ENCODE measurements at regions not wholly inside any gene's neighbourhood (a gene's known extent, or its start where the extent isn't known, plus 50 kb on each side); places are given as distances from the start of the nearest gene placed in this dataset.
A peak's percentile ranks its signal among the peaks of the same experiment; 100 is the strongest.

DNA sequence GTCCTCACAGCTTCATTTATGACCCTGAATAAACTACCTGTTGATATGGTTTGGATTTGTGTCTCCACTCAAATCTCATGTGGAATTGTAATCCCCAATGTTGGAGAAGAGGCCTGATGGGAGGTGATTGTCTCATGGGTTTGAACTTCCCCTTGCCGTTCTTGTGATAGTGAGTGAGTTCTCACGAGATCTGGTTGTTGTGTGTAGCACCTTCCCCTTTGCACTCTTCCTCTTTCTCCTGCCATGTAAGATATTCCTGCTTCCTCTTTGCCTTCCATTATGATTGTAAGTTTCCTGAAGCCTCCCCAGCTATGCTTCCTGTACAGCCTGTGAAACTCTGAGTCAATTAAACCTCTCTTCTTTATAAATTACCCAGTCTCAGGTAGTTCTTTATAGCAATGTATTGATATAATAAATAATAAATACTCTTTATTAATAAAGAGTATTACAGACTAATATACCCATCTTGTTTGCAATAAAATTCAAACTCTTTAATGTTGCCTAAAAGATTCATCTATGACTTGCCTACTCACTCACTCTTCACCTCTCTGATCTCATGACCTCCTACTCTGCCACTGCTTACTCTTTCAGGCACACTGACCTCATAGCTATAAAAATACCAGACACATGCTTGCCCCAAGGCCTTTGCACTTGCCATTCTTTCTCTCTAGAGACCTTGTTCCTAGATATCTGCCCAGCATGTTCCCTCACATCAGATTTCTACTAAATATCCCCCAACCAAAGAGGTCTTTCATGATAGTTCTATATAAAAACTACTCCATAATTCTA lies 256.4 kb upstream of the MARCKS start:
- no peak for FAIRE-seq
- no peak for DNase-seq (ENCODE audit: insufficient read length, low spot score)

DNA sequence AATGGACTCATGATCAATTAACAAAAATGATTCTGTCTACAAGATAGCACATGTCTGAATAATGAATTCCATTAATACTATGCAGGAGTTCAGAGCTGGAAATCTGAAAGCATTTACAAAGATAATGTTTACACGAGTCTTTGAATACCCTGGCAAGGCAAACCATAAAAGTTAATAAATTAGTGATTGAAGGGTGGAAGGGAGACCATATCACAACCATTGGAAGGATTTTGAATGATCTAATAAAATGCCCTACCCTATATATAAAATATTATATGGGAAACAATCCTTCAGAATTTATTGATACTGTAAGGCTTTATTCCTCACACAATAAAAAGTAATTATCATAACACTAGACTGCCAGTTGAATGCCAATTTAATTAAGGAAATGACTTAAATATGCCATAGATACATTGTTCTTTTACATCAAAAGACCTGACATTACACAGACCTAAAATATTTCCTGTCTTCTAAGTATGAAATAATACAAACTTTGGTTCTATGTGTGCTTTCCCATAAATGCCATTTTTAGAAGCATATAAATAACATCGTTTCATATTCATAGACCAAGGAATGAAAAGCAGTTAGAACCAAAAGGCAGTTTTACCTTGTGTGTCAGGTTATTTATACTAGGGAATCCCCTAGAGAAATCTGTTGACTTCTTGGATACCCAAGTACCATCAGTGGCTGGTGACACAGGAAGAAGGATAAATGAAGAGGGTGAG lies 249.2 kb upstream of the MARCKS start:
- DNase-seq (ENCODE audit: insufficient read length, low spot score) (no peak), FAIRE-seq (no peak)

DNA sequence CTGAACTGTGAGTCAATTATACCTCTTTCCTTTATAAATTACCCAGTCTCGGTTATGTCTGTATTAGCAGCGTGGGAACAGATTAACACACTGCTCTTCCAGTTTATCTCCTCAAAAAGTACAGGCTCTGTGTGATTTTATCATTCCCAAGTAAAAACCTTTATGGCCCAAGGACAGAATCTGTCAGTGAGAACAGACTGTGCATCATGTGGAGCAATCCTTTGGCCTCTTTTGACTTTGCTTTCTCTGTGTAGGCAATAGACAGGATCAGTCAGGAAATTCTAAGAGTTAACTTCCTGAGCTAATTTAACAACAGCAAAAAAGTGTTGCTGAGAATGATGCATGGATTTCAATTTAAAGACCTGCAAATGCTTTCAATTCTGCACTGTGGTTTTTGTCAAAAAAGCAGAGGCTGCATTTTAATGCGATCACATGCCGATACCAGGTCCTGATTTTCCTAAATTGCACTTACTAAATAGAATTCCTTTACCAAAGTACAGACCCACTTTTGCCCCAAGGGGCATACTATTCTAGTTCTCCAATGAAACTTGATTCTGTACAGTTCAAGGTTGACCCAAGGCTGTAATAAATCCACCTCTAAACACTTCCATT lies 246.7 kb upstream of the MARCKS start:
- DNase-seq (ENCODE audit: insufficient read length, low spot score), result no peak
- FAIRE-seq, result no peak

DNA sequence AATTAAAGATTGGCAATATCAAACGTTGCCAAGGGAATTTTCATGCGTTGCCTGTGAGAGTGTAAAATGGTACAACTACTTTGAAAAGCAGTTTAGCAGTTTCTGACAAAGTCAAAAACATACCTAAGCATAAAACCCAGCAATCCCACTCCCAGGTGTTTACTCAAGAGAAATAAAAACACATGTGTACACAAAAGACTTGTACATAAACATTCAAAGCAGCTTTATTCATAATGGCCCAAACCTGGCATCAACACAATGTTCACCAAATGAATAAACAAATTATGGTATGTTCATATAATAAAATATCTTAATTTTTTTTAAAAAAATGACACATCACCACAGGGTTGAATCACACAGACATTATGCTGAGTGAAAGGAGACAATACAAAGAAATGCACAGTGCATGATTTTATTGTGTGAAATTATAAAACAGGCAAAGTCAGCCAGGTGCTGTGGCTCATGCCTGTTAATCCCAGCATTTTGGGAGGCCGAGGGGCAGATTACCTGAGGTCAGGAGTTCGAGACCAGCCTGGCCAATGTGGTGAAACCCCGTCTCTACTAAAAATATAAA lies 240.4 kb upstream of the MARCKS start:
- DNase-seq (ENCODE audit: insufficient read length, low spot score) (no peak), FAIRE-seq (no peak)

DNA sequence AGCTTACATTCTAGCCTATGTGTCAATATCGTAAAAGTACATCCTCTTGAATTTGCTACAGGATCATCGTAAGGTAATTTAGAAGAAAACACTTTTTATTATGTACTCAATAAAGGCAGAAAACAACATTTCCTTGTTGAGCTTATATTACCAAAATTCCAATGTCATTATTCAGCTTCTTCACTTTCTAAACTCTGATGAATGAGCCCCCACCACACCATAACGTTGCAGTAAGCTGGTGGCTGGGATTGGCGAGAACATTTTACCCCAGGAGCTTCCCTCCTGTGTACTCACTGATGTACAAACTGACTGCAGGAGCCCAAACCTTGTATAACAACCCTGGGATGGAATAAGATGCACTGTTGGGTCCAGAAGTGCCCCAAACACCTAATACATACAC lies 238.1 kb upstream of the MARCKS start:
- FAIRE-seq, result no peak
- no peak for DNase-seq (ENCODE audit: insufficient read length, low spot score)

DNA sequence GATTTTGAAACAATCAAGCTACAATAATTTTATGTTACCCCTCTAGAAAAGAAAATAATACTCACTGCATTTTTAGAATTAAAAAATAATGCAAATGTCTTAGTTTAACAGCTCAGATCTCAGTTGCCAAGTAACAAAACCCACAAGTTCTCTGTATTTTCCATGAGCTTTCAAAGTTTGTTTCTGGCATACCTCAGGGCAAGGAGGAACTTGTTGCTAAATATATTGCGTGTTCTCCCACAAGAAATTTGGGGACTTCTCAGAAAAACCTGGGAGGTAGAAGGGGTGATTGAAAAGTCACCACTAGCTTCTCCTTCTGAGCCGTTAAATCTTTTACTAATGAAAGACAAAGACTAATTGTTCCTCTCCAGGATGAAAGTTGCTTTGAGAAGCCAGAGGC lies 236.8 kb upstream of the MARCKS start:
- DNase-seq (ENCODE audit: insufficient read length, low spot score) (no peak), FAIRE-seq (no peak)

DNA sequence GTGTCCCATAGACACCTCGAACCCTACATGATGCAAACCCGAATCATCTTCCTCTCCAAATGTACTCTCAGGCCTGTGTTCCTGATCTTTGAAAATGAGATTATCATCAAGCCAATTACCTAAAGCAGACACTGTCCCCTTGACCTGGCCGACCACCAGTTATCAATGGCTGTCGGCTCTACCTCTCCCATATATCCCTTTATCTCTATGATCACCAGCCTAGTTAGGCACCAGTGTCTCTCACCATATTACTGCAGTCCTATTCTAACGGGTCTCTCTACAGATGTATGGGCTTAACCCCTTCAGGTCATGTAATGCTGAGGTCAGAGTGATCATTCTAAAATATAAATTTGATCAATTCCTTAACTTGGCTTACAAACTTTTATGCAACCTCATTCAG lies 234.9 kb upstream of the MARCKS start:
- FAIRE-seq, result no peak
- no peak for DNase-seq (ENCODE audit: insufficient read length, low spot score)

DNA sequence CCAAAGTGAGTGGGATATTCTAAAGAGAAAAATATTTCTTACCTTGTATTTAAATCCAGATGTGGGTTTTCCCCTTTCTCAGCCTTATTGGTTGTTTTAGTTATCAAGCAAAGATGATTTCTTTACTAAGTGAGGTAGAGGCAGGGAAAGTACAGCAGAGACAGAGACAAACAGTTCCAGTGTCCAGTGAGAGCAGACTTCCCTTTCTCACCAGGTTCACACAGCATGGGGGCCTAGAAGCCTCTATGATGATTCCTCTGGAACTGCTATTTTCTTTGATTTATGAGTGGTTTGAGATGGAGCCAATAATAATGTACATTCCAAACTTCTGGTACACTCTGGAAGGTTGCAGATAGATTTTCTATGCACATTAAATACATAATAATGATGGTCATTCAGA lies 234.0 kb upstream of the MARCKS start:
- DNase-seq (ENCODE audit: insufficient read length, low spot score) (no peak), FAIRE-seq (no peak)

DNA sequence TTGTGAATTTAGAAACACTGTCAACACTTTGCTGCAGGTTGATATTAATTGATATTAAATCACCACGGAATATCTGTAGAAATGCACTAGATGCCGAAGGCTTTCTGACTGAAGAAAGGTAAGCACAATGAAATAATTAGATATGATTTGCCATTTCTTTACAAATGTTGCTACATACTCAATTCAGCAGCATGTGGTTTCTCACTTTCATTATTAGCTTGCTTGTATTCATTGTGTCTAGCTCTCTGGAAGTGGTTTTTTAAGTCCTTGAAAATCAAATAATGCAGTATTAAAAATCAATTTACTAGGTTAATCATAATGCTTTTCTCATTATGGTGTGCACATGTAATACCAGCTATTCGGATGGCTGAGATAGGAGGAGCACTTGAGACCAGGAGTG lies 231.3 kb upstream of the MARCKS start:
- DNase-seq (ENCODE audit: insufficient read length, low spot score) (no peak), FAIRE-seq (no peak)

DNA sequence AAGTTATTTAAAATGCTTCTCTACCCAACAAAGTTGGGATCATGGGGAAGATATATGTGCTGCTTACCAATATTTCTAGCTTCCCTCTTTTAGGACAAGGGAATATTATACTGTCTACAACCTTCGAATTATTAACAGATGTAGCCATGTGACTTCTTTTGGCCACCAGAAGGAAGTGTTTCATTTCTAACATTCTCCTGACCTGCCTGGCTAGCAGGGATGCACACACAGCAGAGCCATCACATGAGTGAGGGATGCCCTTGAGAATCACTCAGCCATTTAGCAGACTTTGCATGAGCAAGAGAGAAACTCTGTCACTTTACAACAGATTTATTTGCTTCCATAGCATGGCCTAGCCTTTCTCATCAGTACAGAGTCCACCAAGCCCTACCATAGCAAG lies 230.7 kb upstream of the MARCKS start:
- DNase-seq (ENCODE audit: insufficient read length, low spot score) (no peak), FAIRE-seq (peak; percentile 97)

DNA sequence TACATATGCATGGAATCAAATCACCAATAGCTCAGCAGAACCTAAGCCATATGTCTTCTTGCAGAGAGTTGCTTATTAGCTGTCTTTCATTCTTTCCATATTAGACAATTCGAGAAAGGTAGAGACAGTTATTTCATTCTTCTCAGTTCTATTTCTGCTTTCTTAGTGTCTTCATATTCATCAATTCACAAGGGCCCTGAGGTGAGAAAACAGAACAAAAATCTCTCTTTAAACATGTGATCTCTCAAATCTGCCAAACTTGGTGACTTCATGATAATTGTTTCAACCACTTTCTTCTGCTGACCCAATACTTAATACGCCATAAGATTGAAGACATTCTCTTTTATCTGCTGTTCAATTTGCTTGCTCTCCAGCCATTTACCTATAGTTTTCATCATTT lies 229.7 kb upstream of the MARCKS start:
- FAIRE-seq (peak; percentile 96), DNase-seq (ENCODE audit: insufficient read length, low spot score) (no peak)

DNA sequence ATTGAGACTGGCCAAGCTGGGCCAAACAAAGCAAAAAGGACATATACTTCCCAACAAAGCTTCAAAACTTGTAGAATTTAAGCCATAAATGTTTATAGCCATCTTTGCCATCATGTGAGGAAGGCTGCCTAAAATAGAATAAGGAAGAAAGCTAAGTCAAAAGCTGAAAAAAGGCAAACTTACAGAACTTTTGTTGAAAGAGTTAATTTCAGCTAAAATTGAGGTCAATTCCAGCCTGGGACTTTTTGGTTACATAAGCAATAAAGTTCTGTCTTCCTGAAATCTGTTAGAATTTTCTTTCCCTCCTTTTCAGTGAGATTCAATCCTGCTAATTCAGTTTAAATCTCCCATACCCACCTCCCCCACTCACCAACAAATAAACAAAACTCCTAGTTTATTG lies 227.9 kb upstream of the MARCKS start:
- no peak for DNase-seq (ENCODE audit: insufficient read length, low spot score)
- no peak for FAIRE-seq

DNA sequence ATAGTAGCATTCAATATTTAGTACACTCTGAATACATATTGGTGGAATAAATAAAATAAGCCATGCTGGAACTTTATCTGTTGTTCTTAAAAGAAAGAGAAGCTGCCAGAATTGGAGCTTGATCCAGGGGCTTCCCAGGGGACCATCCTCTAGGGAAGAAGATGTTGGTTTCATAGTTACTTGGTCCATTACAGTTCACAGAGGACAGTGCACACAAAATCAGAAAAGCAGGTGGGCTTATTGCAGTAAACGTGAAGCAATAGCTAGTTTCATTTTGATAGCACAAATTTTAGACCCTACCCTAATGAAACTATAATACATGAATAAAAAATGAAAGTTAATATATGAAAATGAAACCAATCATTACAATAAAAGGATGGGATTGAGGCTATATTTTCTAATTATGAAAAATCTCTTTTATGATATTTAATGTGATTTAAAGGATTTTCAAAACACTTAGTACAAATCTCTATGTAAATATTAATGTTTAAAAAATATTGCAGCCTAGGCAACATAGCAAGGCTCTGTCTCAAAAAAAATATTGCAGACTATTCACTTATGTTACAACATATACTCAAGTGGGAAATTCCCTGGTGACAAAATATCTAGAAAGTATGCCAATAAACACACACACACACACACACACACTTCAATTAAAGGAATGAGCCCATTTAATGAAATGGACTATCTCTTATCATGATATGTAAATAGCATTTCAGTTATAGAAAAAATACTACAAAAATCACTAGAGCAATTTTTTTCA lies 227.0 kb upstream of the MARCKS start:
- DNase-seq (ENCODE audit: insufficient read length, low spot score) (no peak), FAIRE-seq (peak; percentile 83)

DNA sequence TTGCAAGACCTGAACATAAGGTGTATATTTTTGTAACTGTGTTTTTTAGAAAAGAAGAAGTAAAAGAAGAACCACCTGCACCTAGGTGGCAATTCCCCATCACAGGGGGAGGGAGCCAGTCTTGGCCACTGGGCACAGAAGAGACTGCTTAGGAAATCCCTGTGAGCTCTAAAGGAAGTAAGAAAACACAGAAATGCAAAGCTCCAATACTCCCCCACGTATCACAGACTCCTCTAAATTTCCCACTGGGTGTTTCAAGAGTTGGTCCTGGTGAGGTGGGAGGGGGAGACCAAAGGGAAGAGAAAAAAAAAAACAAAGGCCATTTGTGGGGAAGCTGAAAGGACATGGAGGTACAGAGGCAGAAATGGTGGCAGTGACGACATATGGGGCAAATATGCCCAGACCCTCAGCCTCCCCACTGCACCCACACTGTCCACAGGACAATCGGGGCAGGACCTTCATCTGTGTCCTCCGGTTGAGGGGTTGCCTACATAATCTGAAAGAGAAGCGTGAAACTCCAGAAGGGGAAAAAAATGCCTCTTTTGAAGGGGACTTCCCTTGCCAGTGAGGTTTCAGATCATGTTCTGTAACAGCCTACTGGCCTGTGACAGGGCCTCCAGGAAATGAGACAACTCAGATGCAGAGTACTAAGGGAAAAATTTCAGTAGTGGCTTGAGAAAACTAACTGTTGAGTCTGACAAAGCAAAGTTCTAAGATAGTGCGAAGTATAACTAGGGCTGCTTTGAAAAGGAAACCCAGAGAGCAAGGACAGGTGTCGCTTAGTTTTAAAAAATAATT lies 226.2 kb upstream of the MARCKS start:
- FAIRE-seq (peak; percentile 100), DNase-seq (ENCODE audit: insufficient read length, low spot score) (peak; percentile 12)

DNA sequence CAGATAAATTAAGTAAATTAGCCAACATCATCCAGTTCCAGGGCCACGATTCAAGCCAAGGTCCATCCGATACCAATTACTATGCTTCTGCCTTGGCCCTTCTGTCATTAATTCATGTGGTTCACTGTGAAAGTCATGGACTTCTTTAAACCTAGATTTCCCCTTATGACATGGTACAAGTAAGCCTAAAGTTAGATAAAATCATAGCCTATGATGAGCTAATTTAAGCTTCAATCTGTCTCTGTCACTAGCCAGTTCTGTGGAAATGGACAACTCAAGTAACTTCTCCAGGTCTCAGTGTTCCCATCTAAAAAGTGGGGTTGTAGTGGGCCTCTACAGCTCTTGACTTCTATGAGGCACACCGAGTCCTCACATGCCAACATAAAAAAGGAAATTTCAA lies 225.5 kb upstream of the MARCKS start:
- no peak for FAIRE-seq
- DNase-seq (ENCODE audit: insufficient read length, low spot score), result no peak

DNA sequence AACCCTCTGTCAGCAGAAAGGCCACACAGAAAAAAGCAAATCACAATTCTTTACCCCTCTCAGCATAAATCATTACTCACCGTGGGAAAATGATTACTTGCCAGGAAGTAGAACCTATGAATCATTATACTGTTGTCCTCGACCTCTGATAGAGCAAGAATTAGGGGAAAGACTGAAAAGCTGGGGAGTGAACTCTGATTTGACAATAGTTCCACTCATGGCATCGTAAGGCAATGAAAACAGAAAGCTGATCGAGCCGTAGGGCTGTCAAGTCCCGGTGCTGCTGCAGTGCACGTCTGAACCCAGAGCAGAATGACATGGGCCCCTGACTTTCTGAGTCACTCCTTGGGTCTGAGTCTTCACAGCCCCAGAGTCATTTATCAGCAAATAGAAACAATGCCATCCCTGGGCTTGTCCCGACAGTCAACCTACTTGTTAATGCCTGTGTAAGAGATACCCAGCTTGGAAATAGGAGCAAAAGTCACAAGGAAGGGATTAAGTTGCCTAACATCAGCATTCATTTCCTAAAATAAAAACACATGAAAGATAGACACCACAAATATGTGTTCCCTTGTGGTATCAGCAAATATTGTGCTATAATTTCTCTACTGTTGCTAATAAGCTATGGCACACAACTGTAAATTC lies 224.8 kb upstream of the MARCKS start:
- FAIRE-seq, result peak; percentile 100
- DNase-seq (ENCODE audit: insufficient read length, low spot score), result no peak

DNA sequence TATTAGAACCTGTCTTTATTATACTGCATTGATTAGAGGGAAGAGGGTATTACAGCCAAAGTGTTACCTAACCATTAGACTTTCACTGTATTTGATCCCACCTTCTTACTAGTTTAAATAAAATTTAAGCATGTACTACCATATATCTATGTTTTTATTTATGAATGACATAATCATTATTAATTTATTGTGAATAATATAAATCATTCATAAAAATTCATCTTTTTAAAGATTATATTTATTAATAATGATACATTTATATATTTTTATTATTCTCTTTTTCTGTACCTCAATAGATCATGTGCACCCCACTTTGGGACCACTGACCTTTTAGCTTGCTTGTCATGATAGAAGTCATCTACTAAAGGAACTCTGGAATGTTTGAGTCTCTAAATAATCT lies 223.5 kb upstream of the MARCKS start:
- DNase-seq (ENCODE audit: insufficient read length, low spot score) (no peak), FAIRE-seq (peak; percentile 26)

DNA sequence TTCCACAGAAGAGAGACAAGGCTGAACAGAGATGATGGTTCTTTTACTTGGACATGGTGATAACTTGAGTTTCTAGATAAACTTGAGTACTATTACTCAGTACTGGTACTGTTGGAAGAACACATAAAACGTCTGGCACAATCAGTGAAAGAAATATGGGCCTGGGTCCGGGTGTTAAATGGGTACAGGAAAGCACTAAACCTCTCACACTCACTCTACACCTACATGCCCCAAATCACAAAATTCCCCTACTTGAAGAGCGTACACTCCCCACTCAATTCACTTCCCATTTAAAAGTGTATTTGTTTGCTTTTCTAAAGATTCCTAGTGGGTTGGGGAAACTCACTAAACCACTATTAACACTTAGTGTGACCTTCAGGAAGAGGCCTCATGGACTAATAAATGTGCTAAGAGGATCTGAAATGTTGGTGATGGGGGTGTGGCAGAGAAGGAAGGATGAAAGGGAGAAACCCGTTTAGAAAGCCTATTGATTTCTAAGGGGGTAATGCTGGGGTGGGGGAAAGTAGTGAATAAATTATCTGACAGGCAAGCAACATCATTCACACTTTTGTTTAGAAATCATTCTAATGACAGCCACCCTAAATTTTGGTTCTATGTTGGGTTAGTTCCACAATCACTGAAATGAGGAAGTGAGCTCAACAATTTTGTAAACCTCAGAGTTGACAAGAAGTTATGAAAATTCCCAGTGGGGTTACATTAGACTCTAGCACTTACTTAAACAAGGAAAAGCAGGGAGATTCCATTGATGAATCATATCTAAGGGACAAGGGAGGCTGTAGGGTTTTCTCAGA lies 222.6 kb upstream of the MARCKS start:
- DNase-seq (ENCODE audit: insufficient read length, low spot score), result no peak
- peak; percentile 93 for FAIRE-seq

Measured in GM19239 (cell line).